NCI-H345 treated with DMSO at 0.1 percent for 48 hours (cell line): ENCODE measurements at regions not wholly inside any gene's neighbourhood (a gene's known extent, or its start where the extent isn't known, plus 50 kb on each side); places are given as distances from the start of the nearest gene placed in this dataset.
"Not testable (repeated sequence)": the region's sequence is repeated elsewhere in the genome, so short reads cannot be mapped to it uniquely, and the experiment has no call there.

Experiments used
- DNase-seq: peaks from one replicate; lab custom pipeline; 2025; ENCODE audit not compliant: unreplicated experiment; lab: John Stamatoyannopoulos, UW

- DNase-seq = no peak
These were observed 1469.5 kb upstream of the CELF2 start for GRCh38 chr10:9547936-9548904.

- DNase-seq = no peak
These were observed 1466.9 kb upstream of the CELF2 start for GRCh38 chr10:9550810-9551209.

- DNase-seq = no peak
These were observed 1463.4 kb upstream of the CELF2 start for GRCh38 chr10:9554321-9554720.

GRCh38 chr10:9560976-9561375 lies 1456.7 kb upstream of the CELF2 start:
- no peak for DNase-seq

- DNase-seq = no peak
These were observed 1455.7 kb upstream of the CELF2 start for GRCh38 chr10:9561821-9562505.

- no peak for DNase-seq
These were observed 1439.9 kb upstream of the CELF2 start for GRCh38 chr10:9577746-9578145.

GRCh38 chr10:9579110-9579705 lies 1438.5 kb upstream of the CELF2 start:
- DNase-seq = no peak

GRCh38 chr10:9582803-9583202 lies 1434.9 kb upstream of the CELF2 start:
- not testable (repeated sequence) for DNase-seq

- no peak for DNase-seq
These were observed 1421.2 kb upstream of the CELF2 start for GRCh38 chr10:9596368-9596920.

GRCh38 chr10:9602998-9603397 lies 1414.7 kb upstream of the CELF2 start:
- no peak for DNase-seq

GRCh38 chr10:9603972-9604371 lies 1413.7 kb upstream of the CELF2 start:
- no peak for DNase-seq

- no peak for DNase-seq
These were observed 1412.4 kb upstream of the CELF2 start for GRCh38 chr10:9605231-9605630.

- DNase-seq = no peak
These were observed 1409.1 kb upstream of the CELF2 start for GRCh38 chr10:9608602-9609001.

- DNase-seq = no peak
These were observed 1404.2 kb upstream of the CELF2 start for GRCh38 chr10:9613338-9614075.

- no peak for DNase-seq
These were observed 1402.5 kb upstream of the CELF2 start for GRCh38 chr10:9615189-9615588.

- DNase-seq = no peak
These were observed 1396.5 kb upstream of the CELF2 start for GRCh38 chr10:9621216-9621615.

GRCh38 chr10:9625304-9625703 lies 1392.4 kb upstream of the CELF2 start:
- DNase-seq = no peak

- no peak for DNase-seq
These were observed 1383.2 kb upstream of the CELF2 start for GRCh38 chr10:9634466-9634865.

- no peak for DNase-seq
These were observed 1382.0 kb upstream of the CELF2 start for GRCh38 chr10:9635691-9636090.

GRCh38 chr10:9636216-9636615 lies 1381.5 kb upstream of the CELF2 start:
- no peak for DNase-seq

- no peak for DNase-seq
These were observed 1373.9 kb upstream of the CELF2 start for GRCh38 chr10:9643782-9644181.
